ENCODE measurements at regions not wholly inside any gene's neighbourhood (a gene's known extent, or its start where the extent isn't known, plus 50 kb on each side); places are given as distances from the start of the nearest gene placed in this dataset.

DNA sequence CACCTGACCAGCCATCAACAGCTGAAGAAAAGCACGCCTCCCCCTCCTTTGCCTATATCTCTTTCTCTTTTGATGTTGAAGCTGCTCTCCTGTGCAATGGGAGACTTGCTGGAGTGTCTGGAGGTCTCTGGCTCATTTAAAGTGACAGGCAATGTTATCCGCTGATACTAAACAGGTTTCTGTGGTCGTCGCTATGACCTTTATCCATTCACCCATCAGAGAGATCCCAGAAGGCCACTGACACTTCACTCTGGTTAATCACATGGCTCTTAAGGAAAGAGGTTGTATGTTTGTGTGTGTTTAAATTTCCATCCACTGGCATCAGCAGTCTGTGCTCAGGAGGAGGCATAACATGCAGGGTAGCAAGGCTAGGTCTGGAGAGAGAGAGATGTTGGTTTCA lies 277.3 kb downstream of the MTX2 start:
- no peak for DNase-seq

DNA sequence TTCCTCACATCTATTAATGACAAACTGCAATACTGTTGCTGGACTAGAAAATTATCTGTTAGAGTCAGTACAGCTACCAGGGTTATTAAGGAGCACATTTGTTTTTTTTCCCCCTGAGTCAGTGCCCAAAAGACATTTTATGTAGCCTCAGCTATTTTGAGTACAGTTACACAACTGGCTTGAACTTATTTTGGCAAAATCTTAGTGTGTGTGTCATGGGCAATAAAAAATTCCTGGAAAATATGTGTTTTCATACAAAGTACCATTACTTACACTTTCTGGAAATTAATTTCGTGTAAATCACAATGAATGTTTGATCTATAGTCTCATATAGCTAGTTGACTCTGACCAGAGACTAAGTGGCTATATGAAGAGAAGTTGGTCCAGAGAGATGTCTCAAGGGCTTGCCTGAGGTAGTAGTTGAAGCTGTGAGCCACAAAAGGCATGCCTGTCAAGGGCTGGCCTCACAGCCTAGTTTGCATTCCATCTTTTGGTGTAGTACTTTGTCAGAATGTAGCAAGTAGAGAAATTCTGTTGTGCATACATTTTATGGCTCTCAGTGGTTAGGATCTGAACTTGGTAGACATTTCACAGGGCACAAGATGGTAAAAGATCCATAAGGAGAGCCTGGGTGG lies 283.4 kb downstream of the MTX2 start:
- no peak for DNase-seq

DNA sequence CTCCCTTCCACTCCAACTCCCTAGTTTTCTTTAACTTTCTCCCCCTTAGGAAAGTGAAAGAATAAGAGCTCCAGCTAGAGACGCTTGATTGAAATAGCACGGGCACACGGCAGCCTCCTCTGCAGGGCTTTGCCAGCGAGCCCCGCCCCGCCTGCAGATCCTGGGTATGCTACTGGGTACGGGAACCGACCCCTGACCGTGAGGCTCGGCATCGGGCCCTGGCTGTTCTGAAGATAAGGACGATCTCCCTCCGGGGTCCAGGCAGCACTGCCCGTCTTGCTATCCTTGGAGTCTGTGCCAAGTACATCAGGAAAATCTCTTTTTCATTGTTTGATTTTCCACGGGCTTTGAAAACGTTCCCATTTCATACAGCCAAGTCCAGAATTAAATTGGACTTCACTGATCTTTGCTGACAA lies 284.5 kb downstream of the MTX2 start:
- DNase-seq: peak; percentile 70

DNA sequence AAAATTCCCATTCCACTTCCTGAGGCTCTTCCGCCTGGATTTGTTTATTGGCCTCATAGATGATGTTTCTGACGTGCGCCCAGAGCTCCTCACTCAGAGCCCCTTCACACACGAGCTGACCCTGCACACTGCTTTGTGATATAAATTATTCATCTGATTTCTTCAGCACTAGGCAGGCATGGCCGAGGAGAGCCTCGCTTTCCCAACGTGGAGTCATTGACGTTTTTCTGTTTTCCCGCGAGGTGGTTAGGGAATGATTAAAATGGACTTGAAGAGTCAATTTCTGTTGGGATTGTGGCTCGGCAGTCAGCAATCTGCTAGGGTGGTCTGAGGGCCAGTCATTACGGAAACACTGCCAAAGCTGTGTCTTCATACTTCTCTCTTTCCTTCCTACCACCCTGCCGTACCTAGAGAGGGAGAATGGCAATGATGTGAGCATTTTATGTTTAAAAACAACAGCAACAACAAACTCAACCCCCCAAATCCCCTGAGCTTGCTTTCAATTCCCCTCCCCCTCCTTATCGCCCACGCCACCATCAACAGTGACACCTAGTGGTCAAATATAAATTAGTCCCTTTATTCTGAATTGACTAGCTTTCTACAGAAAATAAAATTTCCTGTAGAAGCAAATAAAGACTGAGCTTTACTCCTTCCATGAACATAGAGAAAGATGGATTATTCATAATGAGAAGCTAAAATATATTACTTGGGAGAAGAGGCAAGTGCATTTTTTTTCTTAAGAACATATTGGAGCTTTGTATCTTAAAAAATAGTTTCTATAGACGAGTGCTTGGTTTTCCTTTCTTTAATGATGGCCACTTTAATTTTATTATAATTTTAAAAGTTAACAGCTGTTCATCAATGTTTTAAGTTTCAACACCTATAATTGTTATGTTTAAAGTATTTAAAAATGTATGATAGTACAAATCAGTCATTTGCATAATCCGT lies 285.1 kb downstream of the MTX2 start:
- DNase-seq: peak; percentile 70

DNA sequence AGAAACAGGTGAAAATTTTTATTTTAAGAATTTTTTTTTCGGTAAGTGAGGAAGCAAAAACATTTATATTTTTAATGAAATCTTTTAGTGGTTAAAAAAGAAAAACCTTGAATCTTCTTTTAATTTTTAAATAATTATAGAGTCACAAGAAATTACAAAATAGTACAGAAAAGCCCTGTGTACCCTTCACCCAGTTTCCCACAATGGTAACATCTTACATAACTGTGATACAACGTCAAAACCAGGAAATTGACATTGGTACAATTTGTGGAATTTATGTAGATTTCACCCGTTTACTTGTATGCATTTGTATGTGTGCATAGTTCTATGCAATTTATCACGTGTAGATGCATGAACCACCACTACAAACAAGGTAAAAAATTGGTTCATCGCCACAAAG lies 285.9 kb downstream of the MTX2 start:
- no peak for DNase-seq

DNA sequence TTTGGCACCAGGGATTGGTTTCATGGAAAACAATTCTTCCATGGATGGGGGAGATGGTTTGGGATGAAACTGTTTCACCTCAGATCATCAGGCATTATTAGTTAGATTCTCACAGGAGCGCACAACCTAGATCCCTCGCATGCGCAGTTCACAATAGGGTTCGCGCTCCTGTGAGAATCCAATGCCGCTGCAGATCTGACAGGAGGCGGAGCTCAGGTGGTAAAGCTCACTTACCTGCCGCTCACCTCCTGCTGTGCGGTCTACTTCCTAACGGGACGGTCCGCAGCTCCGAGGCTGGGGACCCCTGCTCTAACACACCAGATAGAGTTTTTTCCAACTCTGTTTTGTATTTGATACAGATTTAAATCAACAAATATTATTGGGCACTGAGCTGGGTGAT lies 286.5 kb downstream of the MTX2 start:
- no peak for DNase-seq

DNA sequence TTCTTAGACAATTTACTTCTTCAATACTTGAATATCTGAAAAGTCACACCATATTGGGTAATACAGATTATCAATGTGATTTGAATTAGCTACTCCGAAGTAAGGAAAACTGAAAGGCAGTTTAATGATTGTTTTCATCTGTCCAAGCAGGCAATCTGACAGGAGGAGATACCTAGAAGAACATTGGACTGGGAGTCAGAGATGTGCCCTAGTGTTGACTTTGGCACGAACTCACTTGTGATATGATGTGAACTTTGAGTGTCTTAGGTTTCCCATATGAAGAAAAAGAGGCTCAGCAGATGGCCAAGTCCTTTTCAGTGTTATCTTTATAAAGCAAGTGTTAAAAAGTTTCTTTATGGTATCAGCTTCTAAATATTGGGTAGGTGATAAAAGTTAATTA lies 287.1 kb downstream of the MTX2 start:
- no peak for DNase-seq

DNA sequence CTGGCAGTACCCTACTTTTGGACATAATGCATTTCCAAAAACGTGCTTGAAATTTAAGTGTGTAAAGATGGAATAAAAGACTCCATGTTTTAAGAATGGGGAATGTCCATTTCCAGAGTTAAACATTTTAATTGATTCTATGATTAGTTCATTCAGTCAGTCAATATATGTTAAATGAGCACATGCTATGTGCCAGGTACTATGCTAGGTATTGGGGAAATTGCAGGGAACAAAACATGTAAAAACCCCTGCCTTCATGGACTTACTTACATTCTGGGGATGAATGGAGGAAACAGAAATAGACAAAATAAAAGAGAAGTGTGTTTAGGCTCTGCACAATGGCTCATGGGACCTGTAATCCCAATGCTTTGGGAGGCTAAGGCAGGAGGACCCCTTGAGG lies 288.6 kb downstream of the MTX2 start:
- no peak for DNase-seq

DNA sequence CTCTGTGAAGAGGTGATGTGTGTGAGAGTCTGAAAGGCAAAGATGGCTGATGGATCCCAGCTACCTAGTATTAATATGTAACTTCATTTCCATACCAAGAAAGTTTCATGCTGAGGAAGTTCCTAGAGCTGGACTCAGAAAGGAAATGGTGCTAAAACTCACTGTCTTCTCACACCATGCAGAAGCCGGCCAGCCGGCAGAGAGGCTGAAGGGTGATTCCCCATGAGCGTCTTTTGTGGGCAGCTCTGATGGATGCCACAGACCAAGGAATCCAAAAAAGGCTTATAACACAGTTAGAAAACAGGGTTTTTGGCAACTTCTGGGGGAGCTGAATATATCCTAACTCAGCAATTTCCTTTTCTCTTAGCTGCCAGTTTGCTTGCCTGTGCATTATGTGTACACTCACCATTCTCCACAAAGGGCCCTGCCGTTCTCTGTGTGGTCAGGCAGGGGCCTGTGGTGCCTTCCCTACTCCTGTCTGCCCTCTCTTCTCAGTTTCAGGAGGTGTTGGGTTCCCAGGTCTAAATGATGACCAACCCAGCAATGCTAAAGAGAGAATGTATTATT lies 289.4 kb downstream of the MTX2 start:
- DNase-seq: no peak

DNA sequence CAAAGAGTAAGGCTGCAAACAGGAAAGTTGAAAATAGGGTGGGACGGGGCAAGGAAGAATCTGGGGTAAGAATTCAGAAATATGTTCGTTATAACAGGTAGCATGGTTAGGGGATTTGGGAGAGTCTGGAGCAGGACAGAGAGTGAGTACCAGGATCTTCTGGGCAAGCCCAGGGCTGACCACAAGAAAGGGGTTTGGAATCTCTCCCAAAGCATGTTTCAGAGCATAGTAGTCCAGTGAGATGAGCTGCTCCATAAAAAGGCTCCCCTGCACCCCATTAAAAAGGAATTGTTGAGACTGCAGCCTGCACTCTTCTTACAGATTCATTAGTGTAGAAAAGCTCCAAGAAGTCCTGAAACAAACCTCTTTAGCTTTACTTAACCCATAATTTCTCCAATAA lies 291.1 kb downstream of the MTX2 start:
- no peak for DNase-seq

DNA sequence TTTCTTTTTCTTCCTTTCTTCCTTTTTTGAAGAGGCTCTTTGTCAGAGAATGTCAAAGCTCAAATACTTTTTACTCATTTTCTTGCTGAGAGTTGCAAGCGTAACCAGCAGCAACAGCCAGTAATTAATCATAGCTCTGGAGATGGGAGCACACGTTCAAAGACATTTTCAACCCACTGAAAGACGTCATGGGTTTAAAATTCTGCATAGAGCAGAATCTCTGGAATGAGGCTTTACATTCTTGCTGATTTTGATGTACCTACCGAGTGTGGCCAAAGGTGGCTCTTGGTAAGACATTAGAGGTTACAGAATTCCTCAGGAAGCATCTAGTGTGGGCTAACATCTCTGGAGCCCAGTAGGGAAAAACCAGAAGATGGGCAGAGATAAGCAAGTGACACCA lies 292.5 kb downstream of the MTX2 start:
- DNase-seq: no peak

DNA sequence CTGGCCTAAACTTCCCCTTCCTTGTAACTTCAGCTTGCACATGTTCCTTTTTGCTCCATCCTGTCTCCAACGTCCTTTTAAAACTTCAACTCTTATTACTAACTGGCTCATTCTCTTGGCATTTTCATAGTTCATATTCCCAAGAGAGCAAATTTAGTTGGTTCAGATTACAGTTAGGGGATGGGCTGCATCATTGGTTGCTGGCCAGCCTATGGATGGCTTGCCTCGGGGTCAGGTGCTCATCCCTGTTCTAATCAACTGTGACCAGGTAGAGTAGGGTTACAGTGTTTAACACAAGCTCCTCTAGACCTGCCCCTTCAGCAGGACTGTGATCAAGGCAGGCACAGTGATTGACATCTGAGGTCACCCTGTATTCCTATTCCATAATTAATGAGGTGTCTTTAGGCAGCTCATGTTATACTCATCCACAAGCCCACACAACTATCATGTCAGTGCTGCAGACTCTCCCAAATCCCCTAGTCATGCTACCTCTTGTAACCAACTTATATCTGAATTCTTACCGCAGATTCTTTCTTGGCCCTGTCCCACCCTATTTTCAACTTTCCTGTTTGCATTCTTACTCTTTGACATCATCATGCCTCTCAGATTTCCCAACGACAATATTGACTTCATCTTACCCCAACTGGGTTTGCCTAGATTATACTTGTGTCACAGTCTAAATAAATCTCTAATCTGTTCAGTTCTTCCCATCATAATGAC lies 293.3 kb downstream of the MTX2 start:
- DNase-seq: no peak

DNA sequence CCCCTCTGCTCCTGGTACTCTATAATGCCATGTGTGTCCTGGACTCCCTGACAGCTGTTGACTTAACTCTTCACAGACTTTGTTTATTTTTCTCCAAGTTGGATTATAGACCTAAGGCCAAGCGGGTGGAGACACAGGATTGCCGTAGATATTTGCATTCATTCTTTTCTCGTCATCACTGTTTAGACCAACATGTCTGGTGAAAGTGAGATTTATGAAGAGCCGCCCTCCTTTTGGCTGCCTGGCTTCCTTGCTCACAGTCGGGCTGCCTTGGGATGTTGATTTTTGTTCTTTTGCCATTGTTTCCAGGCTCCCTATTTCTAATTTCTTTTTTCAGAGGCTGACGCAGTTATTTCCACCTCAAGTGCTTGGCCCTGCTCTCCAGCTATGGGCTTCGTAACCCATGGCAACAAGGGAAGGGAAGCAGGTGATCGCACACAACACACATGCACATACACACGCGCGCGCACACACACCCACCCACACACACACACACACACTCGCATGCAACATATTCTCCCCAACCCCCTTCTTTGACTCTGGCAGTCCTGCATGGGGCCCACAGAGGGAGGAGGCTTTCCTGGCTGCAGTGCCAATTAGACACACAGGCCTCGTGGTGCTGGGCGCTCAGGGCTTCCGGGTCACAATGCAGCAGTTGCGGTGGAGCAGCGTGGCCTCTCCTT lies 296.5 kb downstream of the MTX2 start:
- no peak for DNase-seq

DNA sequence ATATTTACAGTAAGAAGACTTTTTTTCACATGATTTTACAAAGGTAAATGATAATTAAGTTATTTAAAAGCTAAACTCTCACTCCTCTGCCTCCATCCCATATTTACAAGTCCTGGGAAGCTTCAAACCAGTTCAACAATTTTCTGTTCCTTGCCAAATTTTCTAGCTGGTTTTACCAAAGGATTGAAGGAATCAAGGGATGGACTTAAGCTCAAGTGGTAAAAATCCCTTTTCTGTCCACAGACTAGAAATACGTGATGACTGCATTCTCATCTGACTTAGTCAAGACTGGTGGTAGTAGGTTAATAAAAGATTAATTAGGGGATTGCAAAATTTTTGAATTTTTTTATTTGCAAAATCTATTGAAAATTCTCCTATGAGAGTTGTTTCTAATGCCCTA lies 297.3 kb downstream of the MTX2 start:
- DNase-seq: no peak

DNA sequence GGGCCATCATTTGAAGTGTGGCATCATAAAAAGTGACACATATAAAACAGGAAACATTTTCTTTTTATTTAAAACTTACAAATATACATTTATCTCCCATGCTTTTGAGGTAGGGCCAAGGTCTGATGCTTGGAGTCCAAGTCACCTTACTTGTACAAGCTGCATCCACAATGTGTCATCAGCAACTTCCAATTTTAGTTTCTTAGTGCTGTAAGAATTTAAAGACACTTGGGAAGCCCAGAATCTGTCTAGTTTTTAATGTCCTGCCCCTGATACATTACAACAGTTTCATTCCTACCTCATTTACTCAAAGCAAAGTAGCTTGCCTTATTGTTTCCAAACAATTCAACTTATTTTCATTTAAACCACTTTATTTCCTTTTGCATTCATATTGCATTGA lies 297.7 kb downstream of the MTX2 start:
- no peak for DNase-seq

DNA sequence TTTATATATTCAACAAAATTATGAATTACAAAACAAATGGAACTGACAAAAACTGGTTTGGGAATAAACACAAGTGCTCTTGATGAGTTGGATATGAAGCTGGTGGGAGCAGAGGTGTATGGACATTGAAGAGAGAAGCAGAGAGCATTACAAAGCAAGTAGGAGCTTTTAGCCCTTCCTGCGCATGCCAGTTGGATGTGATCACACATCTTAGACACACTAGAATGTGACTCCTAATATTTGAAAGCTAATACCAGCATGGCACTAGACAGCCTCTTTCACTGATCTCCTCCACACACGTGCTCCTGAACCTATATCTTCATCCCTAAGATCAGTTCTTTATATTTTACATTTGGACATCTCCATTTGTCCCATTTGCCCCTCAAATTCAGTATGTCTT lies 298.1 kb downstream of the MTX2 start:
- no peak for DNase-seq

DNA sequence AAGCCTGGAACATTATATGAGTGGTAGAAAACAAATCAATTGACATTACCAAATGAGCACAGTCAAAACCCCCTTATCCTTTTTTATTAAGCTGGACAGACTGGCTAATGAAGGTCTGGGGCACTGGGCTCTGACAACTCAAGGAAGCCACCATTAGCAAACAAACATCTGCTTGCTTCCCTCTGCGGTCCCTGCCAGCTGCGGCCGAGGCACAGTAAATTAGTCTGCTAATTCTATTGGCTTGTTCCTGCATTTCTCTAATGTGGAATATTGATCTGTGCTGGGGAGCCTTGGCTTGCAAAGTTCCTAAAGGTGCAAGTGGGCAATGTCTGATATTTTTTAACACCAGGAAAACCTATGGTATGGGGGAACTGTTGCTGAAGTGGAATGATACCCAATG lies 300.3 kb downstream of the MTX2 start:
- no peak for DNase-seq

DNA sequence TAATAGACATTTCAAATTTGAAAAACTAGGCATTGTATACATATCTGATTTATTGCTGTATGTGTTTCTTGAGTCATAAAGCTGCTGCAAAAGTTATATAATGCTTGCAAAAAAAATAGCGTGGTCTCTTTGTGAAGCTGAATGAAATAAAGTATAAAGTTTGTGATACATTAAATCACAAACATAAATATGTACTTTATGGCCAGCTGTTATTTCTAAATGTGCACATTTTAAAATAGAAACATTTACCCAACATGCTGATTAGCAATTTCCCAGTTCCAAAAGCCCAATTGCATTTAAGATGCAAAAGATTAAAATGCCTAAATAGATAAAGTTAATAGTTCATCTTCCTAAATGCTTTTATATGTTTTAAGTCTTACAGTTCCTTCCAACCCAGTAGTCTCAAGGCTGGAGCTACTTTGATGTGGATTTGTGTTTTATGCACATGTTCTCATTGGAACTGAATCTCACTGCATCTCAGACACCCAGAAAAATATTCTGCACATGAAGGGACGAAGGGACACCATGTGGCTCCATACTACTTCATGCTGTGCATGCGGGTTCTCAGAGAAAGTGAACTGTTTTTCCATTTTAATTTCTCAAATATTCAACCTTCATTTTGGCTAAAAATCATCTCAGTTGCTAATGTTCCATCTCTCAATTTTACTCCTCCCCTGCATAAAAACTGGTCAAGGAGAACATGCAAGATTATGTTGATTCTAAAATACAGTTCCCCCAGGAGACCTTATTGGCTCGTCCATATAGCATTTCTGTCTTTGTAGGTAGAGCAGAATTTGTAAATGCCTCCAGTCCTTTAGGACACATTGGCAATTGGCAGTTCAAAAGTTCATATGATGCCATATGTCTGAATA lies 304.6 kb downstream of the MTX2 start:
- no peak for DNase-seq

DNA sequence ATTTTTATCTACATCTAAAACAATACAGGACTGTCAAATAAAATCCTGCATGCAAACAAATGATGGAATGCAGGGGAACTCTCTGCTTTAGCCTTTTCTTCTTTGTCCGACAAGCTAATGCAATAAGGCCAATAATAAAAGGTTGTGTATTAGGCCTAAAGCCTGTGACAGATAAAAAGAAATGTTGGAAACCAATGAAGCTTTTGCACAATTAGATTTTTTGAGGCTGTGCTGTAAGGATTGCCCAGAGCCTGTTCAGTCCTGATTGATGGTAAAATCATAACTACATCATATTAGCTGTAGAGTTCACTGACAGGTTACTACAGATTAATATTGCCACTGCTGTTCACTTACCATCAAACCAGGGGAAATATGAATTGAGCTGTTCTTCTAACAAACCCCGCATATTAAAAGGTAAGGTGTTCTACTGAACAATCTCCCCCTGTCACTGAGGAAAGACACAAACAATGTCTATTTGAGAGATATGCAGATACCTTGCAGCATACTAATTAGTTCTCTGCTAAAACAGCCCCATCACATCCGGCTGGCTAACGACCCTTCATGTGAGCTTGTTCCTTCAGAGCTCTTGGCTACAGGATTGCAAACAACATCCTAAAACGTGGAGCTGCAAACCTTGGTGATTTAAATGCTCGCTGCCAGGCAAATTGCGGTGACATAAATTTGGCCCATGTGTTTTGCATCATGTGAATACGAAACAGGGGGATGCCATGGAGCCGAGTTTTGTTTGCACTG lies 305.4 kb downstream of the MTX2 start:
- no peak for DNase-seq

DNA sequence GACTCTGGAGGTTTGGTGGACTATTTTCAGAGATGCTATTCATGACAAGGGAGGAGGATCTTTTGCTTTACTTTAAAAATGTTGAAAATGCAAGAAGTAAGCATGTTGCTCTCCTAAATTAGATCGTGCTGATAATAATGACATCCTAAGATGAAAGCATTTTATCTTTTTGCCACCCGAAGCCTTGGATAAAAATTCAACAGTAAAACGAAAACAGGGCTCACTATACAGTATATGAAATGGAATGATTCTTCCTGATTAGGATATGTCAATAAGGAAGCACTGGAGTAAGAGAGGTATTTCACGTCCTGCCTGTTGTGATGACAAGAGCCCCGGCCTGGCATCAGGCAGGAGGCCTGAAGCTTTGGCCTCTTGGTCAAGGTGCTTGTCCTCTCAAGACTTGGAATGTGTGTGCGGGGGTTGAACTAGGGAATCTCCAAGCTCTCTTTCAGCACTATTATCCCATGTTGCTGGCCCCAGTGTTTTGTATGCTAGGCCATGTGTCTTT lies 306.0 kb downstream of the MTX2 start:
- DNase-seq: no peak

DNA sequence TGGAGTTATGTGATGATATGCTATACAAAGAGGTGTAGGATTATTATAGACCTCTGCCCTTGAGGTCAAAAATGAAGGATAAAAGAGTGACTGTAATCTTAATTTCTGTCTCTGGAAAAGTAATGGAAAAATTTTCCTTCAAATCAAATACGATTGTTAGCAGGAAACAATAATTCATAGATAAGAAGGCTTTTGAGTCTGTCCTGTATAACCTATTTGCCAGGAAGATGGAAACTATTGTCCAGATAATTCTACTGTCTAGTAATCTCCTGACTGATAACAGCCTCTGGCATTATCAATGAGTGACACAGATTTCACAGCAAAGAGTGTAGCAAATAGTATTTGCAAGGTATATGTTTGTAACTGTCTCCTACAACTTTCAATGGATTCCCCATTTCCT lies 307.8 kb downstream of the MTX2 start:
- no peak for DNase-seq

Data from activated CD8-positive, alpha-beta memory T cell treated with anti-CD3 and anti-CD28 coated beads for 24 hours (primary cell).